ENCODE measurements at regions not wholly inside any gene's neighbourhood (a gene's known extent, or its start where the extent isn't known, plus 50 kb on each side); places are given as distances from the start of the nearest gene placed in this dataset.
"Not testable (repeated sequence)": the region's sequence is repeated elsewhere in the genome, so short reads cannot be mapped to it uniquely, and the experiment has no call there.

GRCh38 chr4:148914301-148914700 is 472.1 kb upstream of the NR3C2 start:
- 95% methylated on average over 10 of the region's 10 CpGs for WGBS
- no peak overlapping the region for H3K4me3 ChIP-seq (ENCODE audit: low read length)
- no peaks in the 10 kb centered on the region for H3K9me3 ChIP-seq (ENCODE audit: insufficient read depth, low read depth, low read length)

GRCh38 chr4:148903388-148903787 is 461.2 kb upstream of the NR3C2 start:
- H3K9me3 ChIP-seq (ENCODE audit: insufficient read depth, low read depth, low read length) = peaks cover 12% of the 10 kb centered on the region
- H3K36me3 ChIP-seq (ENCODE audit: insufficient read depth, low read length) = no peaks in the 10 kb centered on the region
- H3K4me1 ChIP-seq (ENCODE audit: insufficient read depth, low read length) = peaks cover 10% of the 10 kb centered on the region; the same call in 1 of the 2 replicates
- no peaks in the 10 kb centered on the region for H3K27me3 ChIP-seq (ENCODE audit: insufficient read depth, low read length)
- H3K4me3 ChIP-seq (ENCODE audit: low read length) = no peak overlapping the region
- no peak overlapping the region for H3K9ac ChIP-seq (ENCODE audit: low read depth, low read length)
- no peak overlapping the region for H3K27ac ChIP-seq (ENCODE audit: low read depth, low read length)

More at GRCh38 chr4:148914301-148914700, 472.1 kb upstream of the NR3C2 start:
- no peaks in the 10 kb centered on the region for H3K4me1 ChIP-seq (ENCODE audit: insufficient read depth, low read length)
- H3K27ac ChIP-seq (ENCODE audit: low read depth, low read length) = no peak overlapping the region
- no peaks in the 10 kb centered on the region for H3K36me3 ChIP-seq (ENCODE audit: insufficient read depth, low read length)
- H3K9ac ChIP-seq (ENCODE audit: low read depth, low read length) = no peak overlapping the region
- no peaks in the 10 kb centered on the region for H3K27me3 ChIP-seq (ENCODE audit: insufficient read depth, low read length)

GRCh38 chr4:148901075-148901705 is 459.0 kb upstream of the NR3C2 start:
- Histone ChIP-seq H3K4me1 (ENCODE audit: insufficient read depth, low read length) (peaks cover 10% of the 10 kb centered on the region; the same call in 1 of the 2 replicates), H3K9me3 (ENCODE audit: insufficient read depth, low read depth, low read length) (peaks cover 30% of the 10 kb centered on the region), H3K27me3 (ENCODE audit: insufficient read depth, low read length) (no peaks in the 10 kb centered on the region), H3K9ac (ENCODE audit: low read depth, low read length) (no peak overlapping the region), H3K4me3 (ENCODE audit: low read length) (no peak overlapping the region), H3K27ac (ENCODE audit: low read depth, low read length) (no peak overlapping the region), H3K36me3 (ENCODE audit: insufficient read depth, low read length) (no peaks in the 10 kb centered on the region)
- WGBS = 60% methylated on average over 3 of the region's 3 CpGs

- peaks cover 30% of the 10 kb centered on the region for H3K9me3 ChIP-seq (ENCODE audit: insufficient read depth, low read depth, low read length)
- H3K9ac ChIP-seq (ENCODE audit: low read depth, low read length); H3K4me3 ChIP-seq (ENCODE audit: low read length): not testable (repeated sequence)
Measured at GRCh38 chr4:148898139-148898538, 455.9 kb upstream of the NR3C2 start.

GRCh38 chr4:148893095-148893494 is 450.9 kb upstream of the NR3C2 start:
- Histone ChIP-seq H3K27me3 (ENCODE audit: insufficient read depth, low read length) (no peaks in the 10 kb centered on the region), H3K27ac (ENCODE audit: low read depth, low read length) (no peak overlapping the region)

More at GRCh38 chr4:148898139-148898538, 455.9 kb upstream of the NR3C2 start:
- not testable (repeated sequence) for H3K27me3 ChIP-seq (ENCODE audit: insufficient read depth, low read length); H3K27ac ChIP-seq (ENCODE audit: low read depth, low read length); H3K36me3 ChIP-seq (ENCODE audit: insufficient read depth, low read length); H3K4me1 ChIP-seq (ENCODE audit: insufficient read depth, low read length)

GRCh38 chr4:148883891-148884290 is 441.7 kb upstream of the NR3C2 start:
- no peaks in the 10 kb centered on the region for H3K36me3 ChIP-seq (ENCODE audit: insufficient read depth, low read length)
- 93% methylated on average over 2 of the region's 3 CpGs for WGBS
- H3K27ac ChIP-seq (ENCODE audit: low read depth, low read length) = no peak overlapping the region
- H3K4me1 ChIP-seq (ENCODE audit: insufficient read depth, low read length) = peaks cover 26% of the 10 kb centered on the region
- H3K27me3 ChIP-seq (ENCODE audit: insufficient read depth, low read length) = no peaks in the 10 kb centered on the region
- H3K9me3 ChIP-seq (ENCODE audit: insufficient read depth, low read depth, low read length) = no peaks in the 10 kb centered on the region
- H3K4me3 ChIP-seq (ENCODE audit: low read length) = no peak overlapping the region
- no peak overlapping the region for H3K9ac ChIP-seq (ENCODE audit: low read depth, low read length)

More at GRCh38 chr4:148893095-148893494, 450.9 kb upstream of the NR3C2 start:
- Histone ChIP-seq H3K9ac (ENCODE audit: low read depth, low read length) (no peak overlapping the region), H3K36me3 (ENCODE audit: insufficient read depth, low read length) (no peaks in the 10 kb centered on the region), H3K9me3 (ENCODE audit: insufficient read depth, low read depth, low read length) (peaks cover 15% of the 10 kb centered on the region), H3K4me1 (ENCODE audit: insufficient read depth, low read length) (no peaks in the 10 kb centered on the region), H3K4me3 (ENCODE audit: low read length) (no peak overlapping the region)
- WGBS = 98% methylated on average over 3 of the region's 3 CpGs

GRCh38 chr4:148883435-148883834 is 441.2 kb upstream of the NR3C2 start:
- H3K4me3 ChIP-seq (ENCODE audit: low read length) = no peak overlapping the region
- no peak overlapping the region for H3K9ac ChIP-seq (ENCODE audit: low read depth, low read length)
- H3K9me3 ChIP-seq (ENCODE audit: insufficient read depth, low read depth, low read length) = no peaks in the 10 kb centered on the region
- no peak overlapping the region for H3K27ac ChIP-seq (ENCODE audit: low read depth, low read length)
- 88% methylated on average over 1 of the region's 1 CpG for WGBS
- peaks cover 26% of the 10 kb centered on the region for H3K4me1 ChIP-seq (ENCODE audit: insufficient read depth, low read length)
- no peaks in the 10 kb centered on the region for H3K36me3 ChIP-seq (ENCODE audit: insufficient read depth, low read length)
- H3K27me3 ChIP-seq (ENCODE audit: insufficient read depth, low read length) = no peaks in the 10 kb centered on the region

GRCh38 chr4:148881860-148882643 is 439.8 kb upstream of the NR3C2 start:
- H3K4me1 ChIP-seq (ENCODE audit: insufficient read depth, low read length) = peaks cover 26% of the 10 kb centered on the region
- H3K27me3 ChIP-seq (ENCODE audit: insufficient read depth, low read length) = no peaks in the 10 kb centered on the region
- WGBS = 19% methylated on average over 3 of the region's 5 CpGs
- peak overlapping the region; percentile 28; the same call in 1 of the 2 replicates for H3K9ac ChIP-seq (ENCODE audit: low read depth, low read length)
- peak overlapping the region; percentile 77; the same call in 1 of the 2 replicates for H3K27ac ChIP-seq (ENCODE audit: low read depth, low read length)
- H3K4me3 ChIP-seq (ENCODE audit: low read length) = peak overlapping the region; percentile 11; the same call in 1 of the 2 replicates
- no peaks in the 10 kb centered on the region for H3K36me3 ChIP-seq (ENCODE audit: insufficient read depth, low read length)
- H3K9me3 ChIP-seq (ENCODE audit: insufficient read depth, low read depth, low read length) = no peaks in the 10 kb centered on the region

- Histone ChIP-seq H3K36me3 (ENCODE audit: insufficient read depth, low read length) (no peaks in the 10 kb centered on the region), H3K9me3 (ENCODE audit: insufficient read depth, low read depth, low read length) (no peaks in the 10 kb centered on the region), H3K4me1 (ENCODE audit: insufficient read depth, low read length) (peaks cover 7% of the 10 kb centered on the region), H3K9ac (ENCODE audit: low read depth, low read length) (no peak overlapping the region), H3K4me3 (ENCODE audit: low read length) (no peak overlapping the region), H3K27ac (ENCODE audit: low read depth, low read length) (no peak overlapping the region), H3K27me3 (ENCODE audit: insufficient read depth, low read length) (no peaks in the 10 kb centered on the region)
- WGBS = 75% methylated on average over 2 of the region's 2 CpGs
Measured at GRCh38 chr4:148874331-148874730, 432.1 kb upstream of the NR3C2 start.

- Histone ChIP-seq H3K27ac (ENCODE audit: low read depth, low read length) (no peak overlapping the region), H3K4me1 (ENCODE audit: insufficient read depth, low read length) (peaks cover 5% of the 10 kb centered on the region), H3K36me3 (ENCODE audit: insufficient read depth, low read length) (no peaks in the 10 kb centered on the region), H3K9me3 (ENCODE audit: insufficient read depth, low read depth, low read length) (no peaks in the 10 kb centered on the region), H3K27me3 (ENCODE audit: insufficient read depth, low read length) (no peaks in the 10 kb centered on the region), H3K9ac (ENCODE audit: low read depth, low read length) (no peak overlapping the region), H3K4me3 (ENCODE audit: low read length) (no peak overlapping the region)
- WGBS = 93% methylated on average over 8 of the region's 8 CpGs
Measured at GRCh38 chr4:148868191-148868590, 426.0 kb upstream of the NR3C2 start.

- 93% methylated on average over 3 of the region's 3 CpGs for WGBS
- no peak overlapping the region for H3K4me3 ChIP-seq (ENCODE audit: low read length)
- H3K27ac ChIP-seq (ENCODE audit: low read depth, low read length) = no peak overlapping the region
- no peaks in the 10 kb centered on the region for H3K36me3 ChIP-seq (ENCODE audit: insufficient read depth, low read length)
- H3K27me3 ChIP-seq (ENCODE audit: insufficient read depth, low read length) = no peaks in the 10 kb centered on the region
- H3K4me1 ChIP-seq (ENCODE audit: insufficient read depth, low read length) = no peaks in the 10 kb centered on the region
- H3K9me3 ChIP-seq (ENCODE audit: insufficient read depth, low read depth, low read length) = no peaks in the 10 kb centered on the region
- H3K9ac ChIP-seq (ENCODE audit: low read depth, low read length) = no peak overlapping the region
Measured at GRCh38 chr4:148866666-148867065, 424.5 kb upstream of the NR3C2 start.
